ENCODE measurements at regions not wholly inside any gene's neighbourhood (a gene's known extent, or its start where the extent isn't known, plus 50 kb on each side); places are given as distances from the start of the nearest gene placed in this dataset.

DNA sequence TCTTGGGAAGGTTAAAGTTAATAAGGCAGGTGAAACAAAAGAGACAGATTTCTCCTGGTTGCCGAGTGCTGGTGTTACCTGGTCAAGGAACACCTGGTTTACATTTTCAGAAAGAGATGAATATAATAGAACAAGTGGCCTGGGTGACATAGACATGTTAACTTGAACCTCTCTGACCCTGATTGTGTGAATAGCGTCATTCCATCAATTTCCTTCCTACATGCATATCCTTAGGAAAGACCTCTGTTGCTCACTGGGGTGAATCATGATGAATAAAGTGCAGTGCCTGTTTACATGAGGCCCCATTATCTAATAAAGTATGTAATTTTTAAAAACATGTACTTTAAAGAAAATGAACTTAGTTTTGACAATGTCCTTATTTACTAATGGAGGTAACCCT is 1822.9 kb upstream of the FLRT2 start:
- TF ChIP-seq, protein P1, sequence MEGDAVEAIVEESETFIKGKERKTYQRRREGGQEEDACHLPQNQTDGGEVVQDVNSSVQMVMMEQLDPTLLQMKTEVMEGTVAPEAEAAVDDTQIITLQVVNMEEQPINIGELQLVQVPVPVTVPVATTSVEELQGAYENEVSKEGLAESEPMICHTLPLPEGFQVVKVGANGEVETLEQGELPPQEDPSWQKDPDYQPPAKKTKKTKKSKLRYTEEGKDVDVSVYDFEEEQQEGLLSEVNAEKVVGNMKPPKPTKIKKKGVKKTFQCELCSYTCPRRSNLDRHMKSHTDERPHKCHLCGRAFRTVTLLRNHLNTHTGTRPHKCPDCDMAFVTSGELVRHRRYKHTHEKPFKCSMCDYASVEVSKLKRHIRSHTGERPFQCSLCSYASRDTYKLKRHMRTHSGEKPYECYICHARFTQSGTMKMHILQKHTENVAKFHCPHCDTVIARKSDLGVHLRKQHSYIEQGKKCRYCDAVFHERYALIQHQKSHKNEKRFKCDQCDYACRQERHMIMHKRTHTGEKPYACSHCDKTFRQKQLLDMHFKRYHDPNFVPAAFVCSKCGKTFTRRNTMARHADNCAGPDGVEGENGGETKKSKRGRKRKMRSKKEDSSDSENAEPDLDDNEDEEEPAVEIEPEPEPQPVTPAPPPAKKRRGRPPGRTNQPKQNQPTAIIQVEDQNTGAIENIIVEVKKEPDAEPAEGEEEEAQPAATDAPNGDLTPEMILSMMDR (IDR thresholded peaks at IDR 0.05) = no peak
- TF ChIP-seq POLR2A (IDR thresholded peaks at IDR 0.05) = no peak
